Uterus (tissue), 3 donors: ENCODE measurements at regions not wholly inside any gene's neighbourhood (a gene's known extent, or its start where the extent isn't known, plus 50 kb on each side); places are given as distances from the start of the nearest gene placed in this dataset.
"Not testable (repeated sequence)": the region's sequence is repeated elsewhere in the genome, so short reads cannot be mapped to it uniquely, and the experiment has no call there.

Source experiments
- DNase-seq, 2 donors: peaks; one replicate each; pipeline ENCODE4 v3.0.0-alpha.2; 2019 to 2020
- H3K27ac ChIP-seq, 2 donors: fragments of 200-600 bp; sonication (generic); 1 replicate in 1 of 2; 2 replicates in 1 of 2; pipeline ENCODE4 v1.5.1; 2016 to 2018
- H3K27me3 ChIP-seq, 2 donors: fragments of 200-600 bp; sonication (generic); one replicate each; pipeline ENCODE4 v1.5.1; 2018 to 2019; ENCODE audit warnings: control low read depth in 1 of 2
- H3K36me3 ChIP-seq, 2 donors: fragments of 200-600 bp; sonication (generic); one replicate each; pipeline ENCODE4 v1.5.1; 2019; ENCODE audit warnings: control low read depth in 1 of 2
- H3K4me1 ChIP-seq, 2 donors: fragments of 200-600 bp; sonication (generic); one replicate each; pipeline ENCODE4 v1.5.1; 2018 to 2019; ENCODE audit warnings: control low read depth in 1 of 2
- H3K4me3 ChIP-seq, 2 donors: fragments of 200-600 bp; sonication (generic); 1 replicate in 1 of 2; 2 replicates in 1 of 2; pipeline ENCODE4 v1.5.1; 2018 to 2019; ENCODE audit warnings: mild to moderate bottlenecking in 1 of 2
- H3K9me3 ChIP-seq, 2 donors: fragments of 200-600 bp; sonication (generic); one replicate each; pipeline ENCODE4 v1.5.1; 2019; ENCODE audit warnings: control low read depth in 1 of 2
- CTCF ChIP-seq, 4 experiments: fragments of 200-600 bp in 2 of 4; fragments of 450-650 bp in 2 of 4; sonication (generic) in 2 of 4; IDR thresholded peaks; one replicate each; pipeline ENCODE4 v1.5.1; 2016 to 2019; ENCODE audit warnings: antibody characterized with exemption in 4 of 4, mild to moderate bottlenecking in 2 of 4, moderate library complexity in 1 of 4
- POLR2A ChIP-seq, 2 donors: fragments of 450-650 bp; IDR thresholded peaks; one replicate each; pipeline ENCODE4 v1.6.1; 2016; ENCODE audit warnings: antibody characterized with exemption in 2 of 2, mild to moderate bottlenecking in 1 of 2, moderate library complexity in 1 of 2
- intact Hi-C: fragments of 100-400 bp; cut with DNase I; formaldehyde crosslinking; loops from one replicate; pipeline ENCODE4 v1.15.1; 2023; ENCODE audit warnings: low total_unique reads
- donor health status: DM: yes; HTN: yes; CAD: no.

GRCh38 chr6:84975316-84975715 is 210.9 kb upstream of the TBX18 start:
- no peak for DNase-seq
- H3K9me3 ChIP-seq: no peaks in the 10 kb centered on the region
- no peaks in the 10 kb centered on the region for H3K36me3 ChIP-seq
- no peaks in the 10 kb centered on the region for H3K4me1 ChIP-seq
- no peaks in the 10 kb centered on the region for H3K27me3 ChIP-seq
- H3K27ac ChIP-seq: no peak overlapping the region
- intact Hi-C loops: no loop called here
- no peak overlapping the region for H3K4me3 ChIP-seq
- TF ChIP-seq POLR2A (IDR thresholded peaks at IDR 0.05) (no peak), CTCF (IDR thresholded peaks at IDR 0.05) (no peak)

GRCh38 chr6:84973606-84974005 is 209.2 kb upstream of the TBX18 start:
- intact Hi-C loops: no loop called here
- no peak for TF ChIP-seq POLR2A (IDR thresholded peaks at IDR 0.05)
- TF ChIP-seq CTCF (IDR thresholded peaks at IDR 0.05): no peak
- no peak for DNase-seq
- no peaks in the 10 kb centered on the region for H3K27me3 ChIP-seq
- H3K4me3 ChIP-seq: no peak overlapping the region
- no peaks in the 10 kb centered on the region for H3K36me3 ChIP-seq
- no peaks in the 10 kb centered on the region for H3K4me1 ChIP-seq
- no peak overlapping the region for H3K27ac ChIP-seq
- no peaks in the 10 kb centered on the region for H3K9me3 ChIP-seq

- Histone ChIP-seq H3K27ac (no peak overlapping the region), H3K9me3 (no peaks in the 10 kb centered on the region), H3K4me1 (no peaks in the 10 kb centered on the region), H3K36me3 (no peaks in the 10 kb centered on the region), H3K27me3 (no peaks in the 10 kb centered on the region), H3K4me3 (no peak overlapping the region)
- DNase-seq: no peak
- intact Hi-C loops: no loop called here
- TF ChIP-seq CTCF (IDR thresholded peaks at IDR 0.05) (no peak), POLR2A (IDR thresholded peaks at IDR 0.05) (no peak)
Measured at GRCh38 chr6:84967965-84968364, 203.6 kb upstream of the TBX18 start.

GRCh38 chr6:84967389-84967788 is 203.0 kb upstream of the TBX18 start:
- H3K4me1 ChIP-seq: no peaks in the 10 kb centered on the region
- H3K4me3 ChIP-seq: no peak overlapping the region
- H3K27ac ChIP-seq: no peak overlapping the region
- no peaks in the 10 kb centered on the region for H3K36me3 ChIP-seq
- TF ChIP-seq POLR2A (IDR thresholded peaks at IDR 0.05) (no peak), CTCF (IDR thresholded peaks at IDR 0.05) (no peak)
- no peak for DNase-seq
- no peaks in the 10 kb centered on the region for H3K9me3 ChIP-seq
- intact Hi-C loops: no loop called here
- H3K27me3 ChIP-seq: no peaks in the 10 kb centered on the region

GRCh38 chr6:84953111-84953755 is 188.8 kb upstream of the TBX18 start:
- no peak overlapping the region for H3K4me3 ChIP-seq
- no peak for DNase-seq
- H3K4me1 ChIP-seq: no peaks in the 10 kb centered on the region
- no peaks in the 10 kb centered on the region for H3K36me3 ChIP-seq
- H3K9me3 ChIP-seq: no peaks in the 10 kb centered on the region
- intact Hi-C loops: no loop called here
- TF ChIP-seq CTCF (IDR thresholded peaks at IDR 0.05): no peak
- no peak for TF ChIP-seq POLR2A (IDR thresholded peaks at IDR 0.05)
- no peaks in the 10 kb centered on the region for H3K27me3 ChIP-seq
- no peak overlapping the region for H3K27ac ChIP-seq

- intact Hi-C loops, H3K4me1 ChIP-seq, H3K27me3 ChIP-seq, H3K4me3 ChIP-seq, DNase-seq, H3K9me3 ChIP-seq, H3K27ac ChIP-seq, H3K36me3 ChIP-seq: not testable (repeated sequence)
Measured at GRCh38 chr6:84944926-84945325, 180.5 kb upstream of the TBX18 start.
